DMS114 treated with DMSO at 0.1 percent for 48 hours (cell line): ENCODE measurements at regions not wholly inside any gene's neighbourhood (a gene's known extent, or its start where the extent isn't known, plus 50 kb on each side); places are given as distances from the start of the nearest gene placed in this dataset.
A peak's percentile ranks its signal among the peaks of the same experiment; 100 is the strongest.
"Not testable (repeated sequence)": the region's sequence is repeated elsewhere in the genome, so short reads cannot be mapped to it uniquely, and the experiment has no call there.

Source experiments
- DNase-seq: peaks from one replicate; lab custom pipeline; 2025; ENCODE audit not compliant: unreplicated experiment; lab: John Stamatoyannopoulos, UW

- DNase-seq = no peak
Measured at GRCh38 chr14:77985211-77985615, 185.0 kb upstream of the NRXN3 start.

GRCh38 chr14:77986773-77987172 lies 183.4 kb upstream of the NRXN3 start:
- no peak for DNase-seq

DNA sequence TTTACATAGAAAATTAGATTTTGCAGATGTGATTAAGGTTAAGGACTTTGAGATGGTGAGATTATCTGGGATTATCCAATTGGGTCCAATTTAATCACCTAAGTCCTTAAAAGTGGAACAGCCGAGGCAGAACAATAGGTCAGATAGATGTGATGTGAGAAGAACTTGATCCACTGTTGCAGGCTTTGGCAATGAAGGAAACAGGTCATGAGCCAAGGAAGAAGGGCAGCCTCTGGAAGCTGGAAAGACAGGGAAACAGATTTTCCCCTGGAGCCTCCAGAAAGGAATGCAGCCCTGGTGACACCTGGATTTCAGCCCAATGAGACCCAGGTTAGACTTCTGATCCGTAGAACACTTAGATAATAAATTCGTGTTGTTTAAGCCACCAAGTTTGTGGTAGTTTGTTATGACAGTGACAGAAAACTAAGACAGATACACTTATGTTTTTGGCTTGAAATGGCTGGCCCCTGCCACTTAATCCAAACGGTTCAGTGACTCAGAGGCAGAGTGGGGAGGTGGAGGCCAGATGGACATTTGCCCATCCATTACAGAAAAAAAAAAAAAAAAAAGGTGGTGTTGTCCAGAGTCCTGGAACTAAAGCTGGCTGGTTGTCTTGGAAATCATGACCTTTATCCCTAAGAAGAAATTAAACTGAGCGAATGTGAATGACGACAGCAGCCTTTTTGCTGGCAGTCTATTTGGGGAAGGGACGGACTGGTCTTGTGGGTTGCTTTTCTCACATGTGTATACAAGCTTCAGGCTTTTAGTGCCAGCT lies 181.9 kb upstream of the NRXN3 start:
- no peak for DNase-seq

GRCh38 chr14:77988970-77989369 lies 181.2 kb upstream of the NRXN3 start:
- DNase-seq = no peak

DNA sequence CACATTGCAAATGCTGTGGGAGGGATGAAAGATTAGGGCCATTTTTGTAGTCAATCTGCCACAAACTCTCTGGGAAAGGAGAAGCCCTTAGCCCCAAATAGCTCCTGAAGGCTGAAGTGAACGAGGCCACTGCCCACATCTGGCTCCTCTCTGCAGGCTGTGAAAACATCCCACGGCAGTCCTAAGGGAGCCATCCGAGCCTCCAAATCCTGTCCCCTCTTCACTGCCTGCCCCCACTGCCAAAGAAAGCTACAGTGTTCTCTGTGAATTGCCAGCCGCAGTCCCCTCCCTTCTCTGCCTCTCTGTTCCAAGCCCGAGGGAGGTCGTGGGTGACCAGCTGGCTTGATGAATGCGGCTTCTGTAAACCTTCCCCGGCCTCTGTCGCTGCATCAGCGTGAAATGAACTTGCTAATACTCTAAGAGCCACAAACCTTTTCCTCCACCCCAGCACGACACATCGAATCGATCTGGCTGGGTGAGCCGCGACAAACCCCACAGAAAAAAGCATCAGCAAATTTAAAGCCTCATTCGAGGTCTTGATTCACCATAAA lies 180.7 kb upstream of the NRXN3 start:
- no peak for DNase-seq

GRCh38 chr14:77990337-77990736 lies 179.8 kb upstream of the NRXN3 start:
- DNase-seq = no peak

DNA sequence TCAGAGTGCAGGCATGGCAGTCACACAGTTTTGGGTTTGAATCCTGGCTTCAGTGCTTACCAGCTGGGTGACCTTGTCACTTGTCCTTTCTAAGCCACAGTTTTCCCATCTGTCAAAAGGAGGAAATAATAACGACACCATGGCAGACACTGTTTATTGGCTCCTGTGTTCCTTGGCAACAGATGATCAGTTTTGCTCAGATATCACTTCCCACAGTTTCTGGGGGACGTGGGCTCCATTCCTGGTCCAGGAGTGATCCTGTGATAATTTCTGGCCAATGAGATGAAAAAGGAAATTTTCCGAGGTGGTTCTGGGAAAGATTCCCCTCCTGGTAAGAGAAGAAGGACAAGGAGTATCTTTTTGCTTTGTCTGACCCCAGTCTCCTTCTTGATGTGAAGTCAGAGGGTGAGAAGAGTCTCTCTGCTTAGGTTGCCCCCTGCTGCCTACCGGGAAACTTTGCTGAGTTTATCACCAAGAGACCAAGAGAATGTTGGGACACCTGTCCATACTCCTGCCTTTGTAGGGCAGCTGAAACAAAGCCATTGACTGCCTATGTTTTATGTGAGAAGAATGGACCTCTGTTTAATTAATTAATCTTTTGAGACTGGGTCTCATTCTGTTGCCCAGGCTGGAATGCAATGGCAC lies 178.9 kb upstream of the NRXN3 start:
- no peak for DNase-seq

DNA sequence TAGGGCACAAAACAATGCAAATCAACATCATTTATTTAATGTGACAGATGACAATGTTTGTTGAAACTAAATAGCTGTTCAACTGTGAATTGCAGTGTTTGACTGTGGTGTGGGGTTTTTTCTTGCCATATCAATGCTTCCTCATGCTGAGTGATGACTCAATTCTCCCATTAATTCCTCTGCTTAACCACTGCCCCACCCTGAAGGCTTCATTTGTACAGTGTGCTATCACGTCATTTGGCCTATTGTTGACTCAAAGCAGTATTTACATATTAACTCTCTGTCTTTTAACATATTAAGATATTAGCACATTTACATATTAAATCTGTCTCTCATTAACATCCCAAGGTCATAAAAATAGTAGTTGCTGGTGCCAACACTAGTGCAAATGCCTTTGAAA lies 164.8 kb upstream of the NRXN3 start:
- DNase-seq = no peak

- no peak for DNase-seq
Measured at GRCh38 chr14:78007160-78007559, 163.0 kb upstream of the NRXN3 start.

- DNase-seq = no peak
Measured at GRCh38 chr14:78010688-78011087, 159.5 kb upstream of the NRXN3 start.

DNA sequence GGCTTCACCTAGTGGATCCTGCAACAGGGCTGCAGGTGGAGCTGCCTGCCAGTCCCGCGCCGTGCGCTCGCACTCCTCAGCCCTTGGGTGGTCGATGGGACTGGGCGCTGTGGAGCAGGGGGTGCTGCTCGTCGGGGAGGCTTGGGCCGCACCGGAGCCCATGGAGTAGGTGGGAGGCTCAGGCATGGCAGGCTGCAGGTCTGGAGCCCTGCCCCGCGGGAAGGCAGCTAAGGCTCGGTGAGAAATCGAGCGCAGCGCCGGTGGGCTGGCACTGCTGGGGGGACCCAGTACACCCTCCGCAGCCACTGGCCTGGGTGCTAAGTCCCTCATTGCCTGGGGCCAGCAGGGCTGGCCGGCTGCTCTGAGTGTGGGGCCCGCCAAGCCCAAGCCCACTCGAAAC lies 156.3 kb upstream of the NRXN3 start:
- not testable (repeated sequence) for DNase-seq

GRCh38 chr14:78016532-78016931 lies 153.6 kb upstream of the NRXN3 start:
- DNase-seq = no peak

DNA sequence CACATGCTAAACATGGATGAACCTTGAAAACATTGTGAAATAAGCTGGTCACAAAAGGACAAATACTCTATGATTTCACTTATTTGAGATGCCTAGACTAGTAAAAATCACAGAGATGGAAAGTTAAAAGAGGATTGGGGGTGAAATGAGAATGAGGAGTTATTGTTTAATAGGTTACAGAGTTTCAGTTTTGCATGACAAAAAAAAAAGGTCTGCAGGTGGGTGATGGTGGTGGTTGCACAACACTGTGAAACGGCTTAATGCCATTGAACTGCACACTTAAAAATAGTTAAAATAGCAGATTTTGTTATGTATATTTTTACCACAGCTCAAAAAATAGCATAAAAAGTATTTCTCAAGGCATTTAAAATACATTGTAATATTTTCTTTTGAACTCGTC lies 151.9 kb upstream of the NRXN3 start:
- no peak for DNase-seq

- DNase-seq = peak; percentile 1
Measured at GRCh38 chr14:78022059-78022458, 148.1 kb upstream of the NRXN3 start.

DNA sequence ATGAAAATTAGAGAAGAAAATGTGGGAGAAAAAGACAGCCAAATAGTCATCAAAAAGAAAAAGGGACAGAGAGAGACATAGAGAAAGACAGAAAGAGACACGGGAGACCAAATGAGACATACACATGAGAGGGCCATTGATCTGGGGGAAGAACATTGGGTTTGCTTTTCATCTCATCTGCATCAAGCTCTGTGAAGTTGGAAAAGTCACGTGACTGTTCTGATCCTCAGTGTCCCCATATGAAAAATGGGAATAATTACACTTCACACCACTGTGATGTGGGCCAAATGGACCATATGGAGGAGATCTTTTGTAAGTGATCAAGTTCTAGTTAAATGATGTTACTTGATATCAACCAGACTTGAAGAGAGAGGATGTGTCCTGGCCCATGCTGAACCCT lies 147.1 kb upstream of the NRXN3 start:
- no peak for DNase-seq

DNA sequence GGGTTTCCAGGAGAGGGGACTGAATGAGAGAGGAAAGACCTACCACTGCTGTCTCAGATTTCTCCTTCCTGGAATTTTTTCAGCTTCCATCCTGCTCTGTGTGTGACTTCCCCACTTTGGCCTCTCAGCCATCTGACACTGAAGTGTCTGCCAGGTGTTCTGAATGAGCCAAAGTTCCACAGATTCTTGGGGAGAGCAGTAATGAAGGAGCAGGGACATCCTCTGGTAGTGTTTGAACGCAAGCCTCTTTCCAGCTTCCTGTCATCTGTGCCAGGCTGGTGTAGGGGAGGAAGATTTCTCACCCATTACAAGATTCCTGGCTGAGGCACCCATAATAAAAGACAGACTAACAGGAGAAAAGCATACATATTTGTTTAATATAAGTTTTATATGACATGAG lies 141.7 kb upstream of the NRXN3 start:
- no peak for DNase-seq

DNA sequence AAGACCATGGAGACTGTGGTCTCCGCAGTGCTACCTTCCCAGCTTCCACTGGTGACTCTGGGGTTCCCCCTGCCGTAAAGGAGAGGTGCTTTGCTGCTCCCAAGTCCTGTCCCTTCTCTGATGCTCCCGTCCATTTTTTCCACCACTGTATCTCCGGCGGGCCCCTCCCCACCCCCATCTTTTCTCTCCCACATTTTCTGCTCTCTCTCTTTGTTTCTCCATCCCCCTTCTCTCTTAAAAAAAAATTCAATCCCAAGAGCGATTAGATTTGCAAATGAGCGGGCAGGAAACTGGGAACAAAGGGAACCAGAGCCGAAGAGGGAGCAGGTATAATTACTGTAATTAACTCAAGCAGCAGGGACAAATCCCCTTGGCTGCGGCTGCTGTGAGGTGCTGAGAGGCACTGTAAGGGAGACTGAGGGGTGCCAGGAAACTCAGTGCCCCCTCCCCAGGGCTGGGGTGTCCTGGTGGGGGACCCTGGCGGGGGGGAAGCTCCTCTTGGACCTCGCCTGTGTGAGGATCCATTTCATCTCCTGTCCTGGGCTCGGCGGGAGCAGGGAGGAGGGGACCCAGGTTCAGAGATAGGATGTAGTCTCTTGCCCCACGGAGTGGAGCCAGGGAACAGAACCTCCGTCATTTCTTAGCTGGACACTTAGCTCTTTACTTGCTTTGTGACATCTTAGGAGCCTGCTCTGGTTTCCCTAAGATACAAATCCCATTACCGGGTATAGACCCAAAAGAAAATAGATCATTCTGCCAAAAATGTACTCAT lies 140.4 kb upstream of the NRXN3 start:
- no peak for DNase-seq

GRCh38 chr14:78043349-78043748 lies 126.8 kb upstream of the NRXN3 start:
- DNase-seq = no peak

GRCh38 chr14:78048120-78048519 lies 122.1 kb upstream of the NRXN3 start:
- no peak for DNase-seq

GRCh38 chr14:78056890-78057289 lies 113.3 kb upstream of the NRXN3 start:
- not testable (repeated sequence) for DNase-seq

DNA sequence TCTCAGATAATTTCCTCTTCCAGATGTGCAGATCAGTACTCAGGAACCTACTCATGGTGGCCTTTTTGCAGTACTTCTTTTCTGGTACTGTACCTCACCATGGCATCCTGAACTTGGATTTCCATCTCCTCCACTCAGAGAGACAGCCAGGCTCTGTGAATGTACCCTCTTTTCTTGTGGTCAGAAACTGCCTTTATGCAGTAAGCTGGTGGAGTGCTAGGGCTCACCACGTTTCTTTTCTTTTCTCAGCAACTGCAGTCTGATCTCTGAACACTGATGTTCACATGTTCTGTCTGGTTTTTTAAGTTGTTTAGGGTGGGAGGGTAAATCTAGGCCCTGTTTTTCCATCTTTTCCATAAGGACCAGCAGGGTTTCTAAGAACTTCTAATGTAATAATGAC lies 99.8 kb upstream of the NRXN3 start:
- DNase-seq = no peak
